ENCODE measurements at regions not wholly inside any gene's neighbourhood (a gene's known extent, or its start where the extent isn't known, plus 50 kb on each side); places are given as distances from the start of the nearest gene placed in this dataset.

DNA sequence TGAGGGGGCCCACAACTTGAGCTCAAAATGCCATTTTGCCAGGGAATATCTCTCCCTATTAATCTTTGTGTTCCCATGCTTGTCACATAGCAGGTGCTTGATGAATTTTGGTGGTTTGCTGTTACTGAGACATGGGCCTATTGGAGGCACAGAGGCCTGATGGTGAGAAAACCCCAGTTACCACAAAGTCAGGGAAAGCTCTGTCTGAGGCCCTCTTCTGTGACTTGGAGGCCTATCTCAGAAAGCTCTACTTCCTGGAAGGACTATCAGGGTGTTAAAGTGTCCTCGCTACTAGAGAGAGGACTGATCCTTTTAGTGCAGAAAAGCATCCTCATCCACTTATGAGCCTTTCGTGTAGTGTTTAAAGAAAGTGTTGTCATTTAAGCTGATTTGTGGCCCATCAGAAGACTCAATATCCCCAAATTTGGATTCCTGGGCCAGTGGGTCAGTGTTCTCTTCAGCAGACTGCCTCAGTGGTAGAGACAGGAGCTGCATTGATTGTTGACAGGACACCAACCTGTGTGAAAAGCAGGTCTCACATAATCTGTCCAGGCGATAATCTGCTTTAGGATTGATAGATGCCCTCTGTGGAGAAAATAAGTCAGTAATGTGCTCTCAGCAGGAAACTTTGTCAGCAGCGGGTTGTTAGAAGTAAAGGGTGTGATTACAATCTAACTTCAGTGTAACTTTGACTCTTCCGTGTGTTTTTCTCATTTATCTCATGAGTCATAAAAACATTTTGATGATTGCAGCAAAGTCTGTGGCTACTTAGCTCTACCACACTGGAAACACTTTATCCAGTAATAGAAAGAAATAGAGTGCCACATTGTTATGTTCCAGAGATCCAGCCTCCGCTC is 121.0 kb downstream of the AKAP11 start:
- TF ChIP-seq, protein P1, sequence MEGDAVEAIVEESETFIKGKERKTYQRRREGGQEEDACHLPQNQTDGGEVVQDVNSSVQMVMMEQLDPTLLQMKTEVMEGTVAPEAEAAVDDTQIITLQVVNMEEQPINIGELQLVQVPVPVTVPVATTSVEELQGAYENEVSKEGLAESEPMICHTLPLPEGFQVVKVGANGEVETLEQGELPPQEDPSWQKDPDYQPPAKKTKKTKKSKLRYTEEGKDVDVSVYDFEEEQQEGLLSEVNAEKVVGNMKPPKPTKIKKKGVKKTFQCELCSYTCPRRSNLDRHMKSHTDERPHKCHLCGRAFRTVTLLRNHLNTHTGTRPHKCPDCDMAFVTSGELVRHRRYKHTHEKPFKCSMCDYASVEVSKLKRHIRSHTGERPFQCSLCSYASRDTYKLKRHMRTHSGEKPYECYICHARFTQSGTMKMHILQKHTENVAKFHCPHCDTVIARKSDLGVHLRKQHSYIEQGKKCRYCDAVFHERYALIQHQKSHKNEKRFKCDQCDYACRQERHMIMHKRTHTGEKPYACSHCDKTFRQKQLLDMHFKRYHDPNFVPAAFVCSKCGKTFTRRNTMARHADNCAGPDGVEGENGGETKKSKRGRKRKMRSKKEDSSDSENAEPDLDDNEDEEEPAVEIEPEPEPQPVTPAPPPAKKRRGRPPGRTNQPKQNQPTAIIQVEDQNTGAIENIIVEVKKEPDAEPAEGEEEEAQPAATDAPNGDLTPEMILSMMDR (IDR thresholded peaks at IDR 0.05), result no peak
- TF ChIP-seq POLR2A (IDR thresholded peaks at IDR 0.05), result no peak

Measured in sigmoid colon (tissue), 3 donors.